HTERT RPE-1 (cell line): ENCODE measurements at regions not wholly inside any gene's neighbourhood (a gene's known extent, or its start where the extent isn't known, plus 50 kb on each side); places are given as distances from the start of the nearest gene placed in this dataset.

ENCODE experiments used
- in situ Hi-C: fragments of 300-500 bp; cut with MboI; formaldehyde crosslinking; loops from 4 replicates; pipeline ENCODE4 v1.14.3; 2020; ENCODE audit warnings: low sequenced_read_pairs

DNA sequence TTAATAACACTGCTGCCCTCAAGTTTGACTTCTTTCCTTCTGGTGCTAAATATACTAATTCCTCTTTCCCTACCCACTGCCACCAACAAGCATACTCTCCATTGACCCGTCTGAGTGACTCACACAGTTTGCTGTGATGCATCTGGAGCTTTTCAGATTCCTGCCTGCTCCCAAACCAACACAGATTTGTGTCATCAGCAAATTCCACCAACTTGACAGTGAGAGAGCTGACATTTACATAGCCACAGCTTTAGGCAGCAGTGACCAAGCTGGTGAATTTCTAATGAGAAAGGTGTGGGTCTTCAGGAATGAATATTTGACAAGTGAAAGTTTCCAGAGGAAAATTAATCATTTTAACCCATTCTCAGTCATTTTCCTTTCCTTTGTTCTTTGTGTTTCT, 96.5 kb upstream of the PRICKLE2 start:
- in situ Hi-C loops, result no loop called here

DNA sequence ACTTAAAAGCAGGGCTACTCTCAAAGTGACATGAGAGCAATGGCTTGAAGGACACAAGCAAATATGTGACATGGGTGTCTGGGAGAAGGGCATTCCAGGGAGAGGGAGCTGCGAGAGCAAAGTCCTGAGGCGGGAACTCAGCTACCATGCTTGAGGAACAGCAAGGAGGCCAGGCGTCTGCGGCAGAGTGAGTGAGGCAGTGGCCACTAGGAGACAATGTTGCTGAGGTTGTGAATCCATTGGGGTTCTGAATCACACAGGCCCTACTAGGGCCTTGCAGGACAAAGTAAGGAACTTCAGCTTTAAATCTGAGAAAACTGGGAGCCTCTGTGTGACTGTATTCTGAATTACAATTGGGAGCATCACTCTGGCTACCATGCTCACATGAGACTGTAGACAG, 94.1 kb upstream of the PRICKLE2 start:
- in situ Hi-C loops, result no loop called here

DNA sequence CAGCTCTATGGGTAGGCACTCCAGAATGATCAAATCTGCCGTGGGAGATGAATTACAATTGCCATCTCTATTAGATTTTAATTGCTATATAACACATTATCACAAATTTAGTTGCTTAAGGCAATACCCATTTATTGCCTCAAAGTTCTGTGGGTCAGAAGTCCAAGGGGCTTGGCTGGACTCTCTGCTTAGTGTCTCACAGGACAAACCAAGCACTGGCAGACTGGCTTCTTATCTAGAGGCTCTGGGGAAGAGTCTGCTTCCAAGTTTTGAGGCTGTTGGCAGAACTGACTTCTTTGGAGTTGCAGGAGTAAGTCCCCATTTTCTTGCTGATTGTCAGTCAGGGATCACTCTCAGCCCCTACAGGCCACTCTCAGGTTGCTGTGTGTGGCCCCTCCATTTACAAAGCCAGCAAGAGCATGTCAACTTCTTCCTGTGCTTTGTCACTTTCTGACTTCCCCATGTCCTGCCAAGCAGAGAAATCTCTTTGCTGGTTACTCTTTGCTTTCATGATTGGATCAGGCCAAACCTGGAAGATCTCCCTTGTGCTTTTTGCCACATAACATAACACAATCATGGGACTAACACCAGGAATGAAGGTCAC, 93.5 kb upstream of the PRICKLE2 start:
- in situ Hi-C loops, result no loop called here

DNA sequence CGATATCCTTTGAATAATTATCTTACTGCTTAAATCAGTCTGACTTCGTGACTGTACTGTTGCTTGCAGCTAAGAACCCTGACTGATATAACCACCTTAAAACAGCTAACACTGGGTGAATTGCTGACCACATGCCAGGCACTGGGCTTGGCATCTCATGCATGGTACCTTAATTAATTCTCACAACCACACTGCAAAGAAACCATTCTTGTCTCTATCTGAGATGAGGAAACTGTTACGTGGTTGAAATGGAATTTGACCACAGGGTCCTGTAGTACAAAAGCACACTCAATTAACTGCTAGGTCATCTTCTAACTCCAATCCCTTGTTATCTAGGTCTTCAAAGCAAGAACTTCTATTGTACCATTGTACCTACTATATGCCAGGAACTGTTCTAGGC, 92.7 kb upstream of the PRICKLE2 start:
- in situ Hi-C loops, result no loop called here

DNA sequence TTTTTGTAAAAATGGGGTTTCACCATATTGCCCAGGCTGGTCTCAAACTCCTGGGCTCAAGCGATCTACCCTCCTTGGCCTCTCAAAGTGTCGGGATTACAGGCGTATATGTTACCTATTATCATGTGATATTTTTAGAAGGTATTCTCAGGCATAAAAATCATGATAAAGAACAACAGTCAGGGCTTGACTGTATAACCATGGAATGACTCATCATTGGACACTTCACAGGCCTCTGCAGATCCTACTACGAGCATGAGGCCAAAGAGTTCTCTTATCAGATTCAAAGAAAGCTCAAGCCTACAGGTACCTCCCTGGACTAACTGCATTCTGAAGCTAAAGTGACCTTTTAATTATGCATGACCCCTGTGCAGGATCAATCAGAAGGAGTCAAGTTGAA, 91.7 kb upstream of the PRICKLE2 start:
- in situ Hi-C loops, result no loop called here

DNA sequence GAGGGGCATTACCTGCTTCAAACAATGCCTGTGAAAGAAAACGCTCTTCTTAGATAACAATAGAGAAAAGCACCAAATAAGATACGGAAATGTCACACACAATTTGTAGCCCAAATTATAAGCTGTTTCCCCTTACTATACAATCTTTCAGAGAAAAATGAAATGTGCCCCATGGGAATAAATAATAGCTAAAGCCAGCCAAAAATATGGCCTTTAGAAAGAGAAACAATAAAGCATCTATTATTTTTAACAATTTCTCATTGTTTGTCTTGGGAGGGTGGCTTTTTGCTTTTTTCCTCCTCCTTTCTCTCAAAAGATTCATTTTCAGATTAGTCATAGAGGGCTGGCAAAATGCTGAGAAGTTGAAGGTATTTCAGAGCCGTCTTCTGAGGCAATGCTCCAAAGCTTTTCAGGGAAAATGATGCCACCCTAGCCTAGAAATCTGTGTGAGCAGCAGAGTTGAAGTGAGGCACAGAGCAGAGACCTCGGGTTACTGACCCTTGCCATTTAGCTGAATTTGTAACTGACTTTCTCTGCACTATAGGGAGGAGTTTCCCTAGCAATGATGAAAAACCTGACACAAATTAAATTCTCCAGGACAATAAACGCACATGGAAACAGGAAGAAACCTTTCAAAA, 86.3 kb upstream of the PRICKLE2 start:
- in situ Hi-C loops, result no loop called here

DNA sequence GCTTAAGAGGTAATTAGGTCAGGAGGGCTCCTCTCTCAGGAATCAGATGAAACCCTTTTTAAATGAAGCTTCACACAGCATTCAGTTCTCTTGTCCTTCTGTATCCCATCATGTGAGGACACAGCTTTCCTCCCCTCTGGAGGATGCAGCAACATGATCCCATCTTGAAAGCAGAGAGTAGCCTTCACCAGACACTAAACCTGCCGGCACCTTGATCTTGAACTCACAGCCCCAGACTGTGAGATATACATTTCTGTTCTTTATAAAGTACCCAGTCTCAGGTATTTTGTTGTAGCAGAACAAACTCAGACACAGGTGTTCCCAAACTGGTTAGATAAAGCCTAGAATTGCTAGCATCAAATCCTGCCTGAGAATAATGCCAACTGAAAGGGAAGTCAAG, 83.7 kb upstream of the PRICKLE2 start:
- in situ Hi-C loops, result no loop called here

DNA sequence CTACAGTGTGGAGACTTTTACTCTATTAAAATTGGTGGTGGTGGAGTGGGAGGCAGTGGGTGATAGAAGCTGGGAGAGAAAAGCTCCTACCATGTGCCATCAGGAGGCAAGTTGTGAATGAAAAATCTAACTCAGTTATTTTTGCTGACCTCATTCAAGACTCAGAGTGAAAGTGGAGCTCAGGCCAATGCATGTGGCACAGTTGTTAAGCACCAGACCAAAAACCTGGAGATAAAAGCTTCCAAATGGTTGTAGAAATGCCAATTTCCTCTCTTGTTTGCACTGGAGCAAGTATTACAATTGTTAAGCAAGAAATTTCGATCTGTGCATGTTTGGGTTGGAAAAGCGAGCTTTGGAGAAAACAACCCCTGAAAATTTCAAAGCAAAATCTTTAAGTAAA, 81.5 kb upstream of the PRICKLE2 start:
- in situ Hi-C loops, result no loop called here

DNA sequence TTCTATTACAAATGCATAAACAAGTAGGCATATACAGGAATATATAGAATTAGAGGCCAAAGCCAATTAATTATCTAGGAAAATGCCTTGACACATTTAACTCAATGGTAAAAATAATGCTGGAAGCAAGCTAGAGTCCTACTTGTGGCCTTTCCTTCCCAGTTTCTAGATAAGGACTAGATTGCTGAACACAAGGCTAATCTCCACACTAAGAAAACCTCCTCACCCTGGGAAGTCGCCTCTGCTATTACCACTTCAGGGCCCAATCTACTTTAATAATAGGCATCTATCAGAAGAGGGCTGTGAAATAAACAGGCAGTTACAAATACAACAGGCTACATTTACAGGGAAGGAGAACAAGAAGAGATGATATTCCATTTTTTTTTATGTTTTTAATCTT, 80.5 kb upstream of the PRICKLE2 start:
- in situ Hi-C loops, result no loop called here

DNA sequence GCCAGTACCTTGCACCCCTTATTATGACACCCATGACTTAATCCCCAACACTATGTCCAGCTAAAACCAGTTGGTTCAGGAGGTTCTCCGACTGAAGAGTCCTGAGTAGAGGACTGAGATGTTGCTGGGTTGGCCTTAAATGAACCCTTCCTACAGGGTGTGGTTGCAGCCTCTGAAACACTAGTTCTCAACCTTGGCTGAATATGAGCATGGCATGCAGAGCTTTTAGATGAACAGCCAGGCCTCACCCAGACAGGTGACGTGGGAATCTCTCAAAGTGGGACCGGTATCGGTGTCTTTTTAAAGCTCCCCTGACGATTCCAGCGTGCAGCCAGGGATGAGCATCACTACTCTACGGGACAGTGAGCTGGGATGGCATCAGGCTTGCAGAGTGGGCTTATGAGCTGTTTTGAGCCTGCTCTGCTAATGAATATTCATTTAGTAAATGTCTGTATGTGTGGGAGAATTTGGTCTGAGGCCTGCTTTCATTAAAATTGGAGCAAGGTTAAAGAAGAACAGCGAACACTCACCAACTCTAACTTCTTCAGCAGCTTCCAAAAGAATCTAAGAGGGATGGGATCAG, 79.7 kb upstream of the PRICKLE2 start:
- in situ Hi-C loops, result no loop called here

DNA sequence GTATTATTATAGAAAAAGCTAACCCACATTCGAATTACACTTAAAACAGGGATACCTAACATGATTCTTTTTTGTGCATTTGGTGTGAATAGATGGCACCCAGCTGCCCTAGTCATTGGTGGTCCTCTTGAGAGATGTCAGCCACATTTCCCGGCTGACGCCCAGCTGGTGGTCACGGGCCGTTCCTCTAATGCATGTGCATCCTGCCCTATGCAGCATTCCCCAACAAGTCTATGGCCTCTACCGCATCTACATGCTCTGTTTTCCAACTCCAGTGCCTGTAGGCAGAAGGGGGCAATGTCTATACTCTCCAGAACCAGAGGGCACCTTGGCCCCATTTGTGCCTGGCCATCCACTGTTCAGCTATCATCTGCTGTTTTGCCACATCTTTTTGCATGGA, 78.6 kb upstream of the PRICKLE2 start:
- in situ Hi-C loops, result no loop called here

DNA sequence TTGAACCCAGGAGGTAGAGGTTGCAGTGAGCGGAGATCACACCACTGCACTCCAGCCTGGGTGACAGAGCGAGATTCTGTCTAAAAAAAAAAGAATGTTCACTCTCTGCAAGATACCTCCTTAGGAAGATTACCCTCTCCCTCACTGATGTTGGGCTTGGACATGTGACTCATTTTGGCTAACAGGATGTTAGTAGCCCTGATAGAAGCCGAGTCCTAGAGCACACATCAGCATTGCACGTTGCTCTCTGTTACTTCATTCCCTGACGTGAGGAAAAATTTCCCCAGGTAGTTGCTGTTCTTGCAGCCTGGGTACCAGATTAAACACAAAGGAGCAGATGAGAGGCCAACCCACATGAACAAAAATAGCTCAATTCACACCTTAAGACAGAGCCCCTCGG, 78.1 kb upstream of the PRICKLE2 start:
- in situ Hi-C loops, result no loop called here

DNA sequence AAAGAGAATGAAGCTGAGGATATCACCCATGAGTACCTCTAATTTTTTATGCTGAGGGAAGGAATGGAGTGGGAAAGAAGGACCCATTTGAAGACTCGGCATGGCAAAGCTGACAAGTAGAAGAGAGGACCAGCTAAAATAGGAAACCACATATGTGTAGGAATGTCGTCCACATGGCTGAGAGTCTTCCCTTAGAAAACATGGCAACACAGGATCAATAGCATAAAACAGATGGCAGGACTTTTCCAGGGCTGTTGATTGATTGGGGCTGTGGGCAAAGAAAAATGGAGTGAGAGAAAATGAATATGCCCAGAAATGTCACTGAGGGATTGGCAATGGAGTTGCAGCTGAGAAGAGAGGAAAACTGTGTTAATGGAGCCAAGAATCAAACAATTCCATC, 76.2 kb upstream of the PRICKLE2 start:
- in situ Hi-C loops, result no loop called here

DNA sequence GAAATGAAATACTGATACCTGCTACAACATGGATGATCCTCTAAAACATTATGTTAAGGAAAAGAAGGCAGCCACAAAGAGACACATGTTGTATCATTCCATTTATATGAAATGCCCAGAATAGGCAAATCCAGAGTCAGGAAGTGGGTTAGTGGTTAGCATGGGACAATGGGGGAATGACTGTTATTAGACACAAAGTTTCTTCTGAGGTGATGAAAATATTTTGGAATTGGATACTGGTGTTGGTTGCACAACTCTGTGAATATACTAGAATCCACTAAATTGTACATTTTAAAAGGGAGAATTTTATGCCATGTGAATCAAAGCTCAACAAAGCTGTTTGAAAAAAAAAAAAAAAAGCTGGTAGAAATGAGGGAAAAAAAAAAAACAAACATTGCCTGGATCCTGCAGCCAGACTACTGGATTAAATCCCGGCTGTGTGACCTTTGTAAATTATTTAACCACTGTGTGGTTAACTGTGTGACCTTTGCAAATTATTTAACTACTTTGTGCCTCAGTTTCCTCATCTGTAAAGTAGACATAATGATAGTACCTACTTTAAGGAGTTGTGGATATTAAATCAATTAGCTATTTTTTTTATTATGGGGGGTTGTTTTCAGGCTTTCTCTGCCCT, 75.6 kb upstream of the PRICKLE2 start:
- in situ Hi-C loops, result no loop called here

DNA sequence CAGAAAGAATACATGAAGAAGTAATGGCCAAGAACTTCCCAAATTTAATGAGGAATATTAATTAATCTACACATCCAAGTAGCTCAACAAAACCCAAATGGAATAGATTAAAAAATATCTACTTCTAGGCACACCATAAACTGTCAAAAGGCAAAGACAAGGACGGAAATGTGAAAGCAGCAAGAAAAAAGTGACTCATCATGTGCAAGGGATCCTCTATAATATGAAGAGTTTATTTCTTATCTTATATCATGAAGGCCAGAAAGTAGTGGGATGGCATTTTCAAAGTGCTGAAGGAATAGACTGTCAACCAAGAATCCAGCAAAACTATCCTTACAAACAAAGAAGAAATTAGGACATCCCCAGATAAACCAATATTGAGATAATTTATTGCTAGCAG, 73.9 kb upstream of the PRICKLE2 start:
- in situ Hi-C loops, result no loop called here

DNA sequence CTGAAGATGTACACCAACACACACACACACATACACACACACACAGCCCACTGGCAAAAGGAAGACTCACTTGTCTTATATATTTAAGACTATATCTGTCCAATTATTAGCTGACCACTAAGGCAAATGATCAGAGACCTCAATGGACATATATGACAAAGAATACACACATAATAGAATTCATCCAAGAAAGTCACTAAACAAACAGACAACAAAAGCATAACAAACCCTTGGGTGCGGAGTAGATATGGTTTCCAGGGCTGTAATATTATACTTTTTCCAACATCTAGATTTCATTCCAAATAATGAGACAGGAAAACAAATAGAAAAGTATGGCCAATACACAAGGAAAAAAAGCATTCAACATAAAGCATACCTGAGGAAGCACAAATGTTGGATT, 72.3 kb upstream of the PRICKLE2 start:
- in situ Hi-C loops, result no loop called here

DNA sequence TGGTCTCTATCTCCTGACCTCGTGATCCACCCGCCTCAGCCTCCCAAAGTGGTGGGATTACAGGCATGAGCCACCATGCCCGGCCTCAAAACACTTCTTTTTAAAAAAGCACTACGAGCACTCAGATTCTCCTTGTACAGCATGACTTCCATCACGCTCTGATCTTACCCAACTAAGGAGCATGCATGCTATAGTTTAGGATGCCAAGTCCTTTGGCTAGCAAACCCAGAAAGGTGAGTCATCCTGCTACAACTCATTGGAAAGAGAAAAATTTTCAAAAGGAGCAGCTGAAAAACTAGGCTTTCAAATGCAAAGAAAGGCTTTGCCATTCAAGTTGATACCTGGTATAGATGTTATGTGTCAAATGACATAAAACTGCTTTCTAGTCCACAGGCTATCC, 70.3 kb upstream of the PRICKLE2 start:
- in situ Hi-C loops, result no loop called here

DNA sequence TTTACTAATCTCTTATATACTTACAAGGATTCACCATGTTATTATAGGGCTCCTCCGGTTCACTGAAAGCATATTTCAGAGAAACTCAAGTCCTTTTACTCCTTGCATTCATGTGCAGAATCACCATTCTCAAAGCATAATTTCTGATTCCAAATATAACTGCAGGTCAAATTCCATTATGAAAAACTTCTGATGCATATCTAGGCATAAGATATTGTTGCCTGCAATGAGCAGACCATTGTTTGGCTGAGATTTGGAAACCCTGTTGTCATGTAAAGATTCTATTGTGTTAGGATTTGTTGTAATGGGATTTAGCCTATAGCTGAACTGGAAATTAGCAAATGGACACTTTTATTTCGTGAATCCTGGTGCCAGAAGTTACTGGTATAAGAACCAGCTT, 69.5 kb upstream of the PRICKLE2 start:
- in situ Hi-C loops, result no loop called here

DNA sequence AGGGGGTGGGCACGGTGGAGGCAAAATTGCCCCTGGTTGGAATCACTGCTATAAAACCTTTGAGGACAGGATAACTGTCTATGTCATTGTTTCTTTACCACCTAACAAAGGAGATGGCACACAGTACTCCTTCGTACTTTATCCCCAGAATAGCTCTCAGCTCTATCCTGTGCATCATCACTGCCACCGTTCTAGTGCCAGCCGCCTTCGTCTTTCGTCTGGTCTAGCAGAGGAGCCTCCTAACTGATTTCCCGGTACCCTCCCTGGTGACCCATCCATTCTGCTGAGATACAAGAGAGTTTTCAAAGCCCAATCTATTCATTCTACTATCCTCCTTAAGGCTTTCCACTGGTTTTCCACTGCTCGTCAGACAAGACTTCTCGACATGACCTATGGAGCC, 67.9 kb upstream of the PRICKLE2 start:
- in situ Hi-C loops, result no loop called here

DNA sequence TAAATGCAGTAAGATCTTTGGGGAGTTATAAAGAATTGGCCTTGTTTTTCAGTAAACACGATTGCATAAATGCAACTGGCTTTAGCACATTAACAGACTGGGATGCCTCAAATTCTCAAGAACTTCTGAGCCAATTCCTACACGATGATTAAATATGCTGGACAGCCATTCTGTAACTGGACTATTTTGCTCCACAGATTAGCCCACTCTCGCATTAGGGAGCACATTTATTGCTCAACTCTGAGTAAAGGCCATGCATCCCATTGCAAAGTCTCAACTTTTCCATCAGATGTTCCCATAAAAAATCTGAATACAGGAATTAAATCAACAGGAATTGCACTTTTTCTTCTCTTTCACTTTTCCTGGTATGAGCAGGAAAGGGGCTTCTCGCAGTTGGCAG, 66.7 kb upstream of the PRICKLE2 start:
- in situ Hi-C loops, result no loop called here

DNA sequence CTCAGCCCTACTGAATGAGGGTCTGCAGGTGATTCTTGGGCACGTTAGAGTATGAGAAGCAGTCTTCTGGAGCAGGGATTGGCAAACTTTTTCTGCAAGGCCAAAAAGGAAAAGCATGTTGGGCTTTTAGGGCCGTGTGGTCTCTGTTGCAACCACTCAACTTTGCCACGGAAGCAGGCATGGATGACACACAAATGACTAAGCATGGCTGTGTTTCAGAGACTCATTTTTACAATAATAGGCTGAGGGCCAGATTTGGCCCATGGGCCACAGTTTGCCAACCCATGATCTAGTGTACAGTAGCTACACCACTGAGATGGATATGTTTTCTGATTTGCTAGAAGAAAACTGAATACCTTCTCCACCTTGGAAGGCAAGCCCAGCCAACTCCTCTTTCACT, 66.1 kb upstream of the PRICKLE2 start:
- in situ Hi-C loops, result no loop called here

DNA sequence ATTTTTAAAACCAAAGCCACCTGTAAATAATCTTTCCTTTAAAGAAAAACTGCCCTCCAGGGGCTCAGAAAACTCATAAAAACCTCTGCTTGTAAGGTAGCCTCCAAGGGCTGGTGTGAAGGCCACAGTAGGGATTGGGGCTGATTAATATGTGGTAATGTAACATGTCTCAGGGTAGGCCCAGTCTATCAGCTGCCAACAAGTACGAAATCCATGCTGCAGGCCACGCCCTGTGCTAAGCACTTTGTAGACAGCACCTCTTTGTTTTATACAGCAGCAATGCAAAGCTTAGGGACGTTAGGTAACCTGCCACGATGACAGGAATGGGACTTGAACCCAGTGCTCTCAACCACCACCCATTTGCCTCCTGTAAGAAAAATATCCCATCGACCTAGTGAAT, 65.6 kb upstream of the PRICKLE2 start:
- in situ Hi-C loops, result no loop called here
